22Rv1 (cell line): ENCODE measurements at regions not wholly inside any gene's neighbourhood (a gene's known extent, or its start where the extent isn't known, plus 50 kb on each side); places are given as distances from the start of the nearest gene placed in this dataset.

Source experiments
- ZFX ChIP-seq: fragments of 450-650 bp; IDR thresholded peaks from 2 replicates; pipeline ENCODE4 v1.6.1; 2017; ENCODE audit warnings: antibody characterized with exemption, borderline replicate concordance
- TF ChIP-seq, protein P1 (sequence below): fragments of 450-650 bp; IDR thresholded peaks from 2 replicates; pipeline ENCODE4 v1.5.1; 2017; ENCODE audit warnings: mild to moderate bottlenecking

DNA sequence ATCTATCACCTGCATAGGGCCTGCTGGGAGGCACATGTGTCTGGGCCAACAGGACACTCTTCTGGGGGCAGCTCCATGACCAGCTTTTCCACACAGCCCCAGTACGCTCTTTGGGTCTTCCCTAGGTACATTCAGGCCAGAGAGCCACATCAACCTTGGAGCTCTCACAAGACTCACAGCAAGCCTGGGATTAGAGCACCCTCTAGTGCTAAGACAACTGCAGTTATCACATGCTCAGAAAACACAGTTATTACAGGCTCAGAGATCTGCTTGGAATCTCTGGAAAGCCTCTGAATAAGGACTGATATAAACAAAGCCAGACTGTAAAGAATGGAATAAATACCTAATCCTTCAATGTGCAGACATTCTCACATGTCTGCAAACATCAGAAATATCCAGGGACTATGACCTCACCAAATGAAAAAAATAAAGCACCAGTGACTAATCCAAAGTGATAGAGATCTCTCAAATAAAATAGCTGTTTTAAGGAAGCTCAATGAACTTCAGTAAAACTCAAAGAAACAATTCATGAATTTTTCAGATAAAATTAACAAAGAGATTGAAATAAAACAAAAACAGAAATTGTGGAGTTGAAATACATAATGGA, 563.9 kb upstream of the NR5A2 start:
- TF ChIP-seq, protein P1, sequence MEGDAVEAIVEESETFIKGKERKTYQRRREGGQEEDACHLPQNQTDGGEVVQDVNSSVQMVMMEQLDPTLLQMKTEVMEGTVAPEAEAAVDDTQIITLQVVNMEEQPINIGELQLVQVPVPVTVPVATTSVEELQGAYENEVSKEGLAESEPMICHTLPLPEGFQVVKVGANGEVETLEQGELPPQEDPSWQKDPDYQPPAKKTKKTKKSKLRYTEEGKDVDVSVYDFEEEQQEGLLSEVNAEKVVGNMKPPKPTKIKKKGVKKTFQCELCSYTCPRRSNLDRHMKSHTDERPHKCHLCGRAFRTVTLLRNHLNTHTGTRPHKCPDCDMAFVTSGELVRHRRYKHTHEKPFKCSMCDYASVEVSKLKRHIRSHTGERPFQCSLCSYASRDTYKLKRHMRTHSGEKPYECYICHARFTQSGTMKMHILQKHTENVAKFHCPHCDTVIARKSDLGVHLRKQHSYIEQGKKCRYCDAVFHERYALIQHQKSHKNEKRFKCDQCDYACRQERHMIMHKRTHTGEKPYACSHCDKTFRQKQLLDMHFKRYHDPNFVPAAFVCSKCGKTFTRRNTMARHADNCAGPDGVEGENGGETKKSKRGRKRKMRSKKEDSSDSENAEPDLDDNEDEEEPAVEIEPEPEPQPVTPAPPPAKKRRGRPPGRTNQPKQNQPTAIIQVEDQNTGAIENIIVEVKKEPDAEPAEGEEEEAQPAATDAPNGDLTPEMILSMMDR, result peak; percentile 84
- no peak for TF ChIP-seq ZFX
